K562 (cell line): ENCODE measurements at regions not wholly inside any gene's neighbourhood (a gene's known extent, or its start where the extent isn't known, plus 50 kb on each side); places are given as distances from the start of the nearest gene placed in this dataset.

Experiments used
- ATAC-seq: fragments of 200-7000 bp; cut with Tn5 transposase; 3 replicates; pipeline ENCODE4 v1.9.1; 2020; ENCODE audit warnings: moderate library complexity
- BruUV-seq: library from RNA; stranded (reverse); fragments of 400-500 nt; replicated peaks from 2 replicates; lab custom pipeline; 2021; lab: Mats Ljungman, UMichigan
- CTCF ChIA-PET: fragments of 300-600 bp; formaldehyde crosslinking; extraction: SDS; loops from one replicate; lab custom pipeline; 2021; ENCODE audit warnings: low intra/inter-chr PET ratio; lab: Yijun Ruan, JAX
- POLR2A ChIA-PET: fragments of 300-600, 350-650 bp; sonication (Branson Sonifier 250); formaldehyde crosslinking; extraction: SDS; loops from one replicate; lab custom pipeline; 2021; ENCODE audit warnings: antibody characterized with exemption, inconsistent platforms; lab: Yijun Ruan, JAX
- DNase-seq, 4 experiments: peaks; one replicate each; pipeline versions ENCODE4 v3.0.0 to v3.0.0-alpha.2; 2011 to 2018; ENCODE audit warnings: low spot score in 3 of 4, mixed read lengths in 3 of 4; ENCODE audit errors: extremely low read depth in 1 of 4
- FAIRE-seq: peaks from 2 replicates; lab custom pipeline; 2011; peaks lifted over from hg19 to GRCh38; lab: Jason Lieb, UNC
- H2AFZ ChIP-seq: 2 replicates; pipeline ENCODE4 v1.6.0; 2011; ENCODE audit warnings: low read depth, low read length, control low read depth, inconsistent platforms
- H3K27ac ChIP-seq: fragments of 200-600 bp; 3 replicates; pipeline ENCODE4 v1.8.0; 2011; ENCODE audit warnings: low read depth, mild to moderate bottlenecking, control low read depth, inconsistent platforms, low read length, moderate library complexity, mixed read lengths; ENCODE audit errors: extremely low read depth
- H3K27me3 ChIP-seq, 2 experiments: fragments of 300-600 bp in 1 of 2; 2 replicates in 1 of 2; 3 replicates in 1 of 2; pipeline versions ENCODE4 v1.6.0 to v1.8.0; 2011; ENCODE audit warnings: inconsistent platforms in 2 of 2, low read length in 2 of 2, mild to moderate bottlenecking in 1 of 2, mixed read lengths in 1 of 2, moderate library complexity in 1 of 2; ENCODE audit not compliant: control insufficient read depth in 2 of 2, insufficient read depth in 2 of 2
- H3K36me3 ChIP-seq: fragments of 300-600 bp; 3 replicates; pipeline ENCODE4 v1.8.0; 2011; ENCODE audit warnings: mild to moderate bottlenecking, low read length, inconsistent platforms; ENCODE audit not compliant: control insufficient read depth, insufficient read depth
- H3K4me1 ChIP-seq, 2 experiments: fragments of 200-600 bp in 1 of 2; replicated peaks in 1 of 2; 2 replicates in 1 of 2; 3 replicates in 1 of 2; pipeline versions ENCODE4 v1.5.1 to v1.8.0; 2011; ENCODE audit warnings: inconsistent platforms in 2 of 2, low read length in 2 of 2, mild to moderate bottlenecking in 1 of 2, mixed read lengths in 1 of 2, moderate library complexity in 1 of 2; ENCODE audit not compliant: control insufficient read depth in 2 of 2, insufficient read depth in 2 of 2
- H3K4me2 ChIP-seq: 2 replicates; pipeline ENCODE4 v1.6.1; 2011; ENCODE audit warnings: low read length, control low read depth, inconsistent platforms, mixed read lengths; ENCODE audit not compliant: insufficient read depth
- H3K4me3 ChIP-seq: fragments of 200-600 bp; sonication (generic), shearing (Covaris generic); 2 replicates; pipeline ENCODE4 v1.5.1; 2016; ENCODE audit warnings: control low read depth, inconsistent platforms
- H3K79me2 ChIP-seq: fragments of 200-600 bp; 3 replicates; pipeline ENCODE4 v1.8.0; 2011; ENCODE audit warnings: low read length, inconsistent platforms; ENCODE audit not compliant: control insufficient read depth, insufficient read depth
- H3K9ac ChIP-seq, 2 experiments: 2 replicates each; pipeline versions ENCODE4 v1.6.0 to v1.6.1; 2011; ENCODE audit warnings: low read depth in 2 of 2, low read length in 2 of 2, control low read depth in 1 of 2, inconsistent platforms in 1 of 2, mild to moderate bottlenecking in 1 of 2, mixed read lengths in 1 of 2; ENCODE audit not compliant: insufficient read depth in 1 of 2
- H3K9me1 ChIP-seq: one replicate; pipeline ENCODE4 v1.6.0; 2011; ENCODE audit warnings: inconsistent platforms, mild to moderate bottlenecking, low read length, moderate library complexity; ENCODE audit not compliant: control insufficient read depth, insufficient read depth
- H3K9me3 ChIP-seq: replicated peaks from 2 replicates; pipeline ENCODE4 v1.5.1; 2011; ENCODE audit warnings: low read depth, low read length, inconsistent platforms; ENCODE audit not compliant: control insufficient read depth, insufficient read depth
- H4K20me1 ChIP-seq: replicated peaks from 2 replicates; pipeline ENCODE4 v1.6.1; 2011; ENCODE audit warnings: low read length, inconsistent platforms, mixed read lengths; ENCODE audit not compliant: control insufficient read depth, insufficient read depth
- BDP1 ChIP-seq: IDR thresholded peaks from 3 replicates; pipeline ENCODE4 v1.6.1; 2011; ENCODE audit not compliant: insufficient read length, insufficient read depth
- CCAR2 ChIP-seq: fragments of 200-400 bp; formaldehyde crosslinking; IDR thresholded peaks from 2 replicates; pipeline ENCODE4 v1.6.1; 2017; ENCODE audit warnings: mild to moderate bottlenecking, low read depth, low read length
- ELF2 ChIP-seq: fragments of 250-450 bp; sonication (Bioruptor Pico); IDR thresholded peaks from 2 replicates; pipeline ENCODE4 v1.5.0; 2021; ENCODE audit warnings: mild to moderate bottlenecking
- EZH2 ChIP-seq: IDR thresholded peaks from 2 replicates; pipeline ENCODE4 v1.6.1; 2012; ENCODE audit warnings: low read depth, mild to moderate bottlenecking, inconsistent platforms, low read length, borderline replicate concordance
- FOS ChIP-seq: IDR thresholded peaks from 3 replicates; pipeline ENCODE4 v1.6.1; 2011; ENCODE audit not compliant: insufficient read length; ENCODE audit errors: extremely low read depth
- FUS ChIP-seq: fragments of 200-400 bp; formaldehyde crosslinking; optimal IDR thresholded peaks from 2 replicates; pipeline ENCODE3; 2017; ENCODE audit warnings: low read depth, low read length
- HLTF ChIP-seq: fragments of 450-650 bp; IDR thresholded peaks from 2 replicates; pipeline ENCODE4 v1.6.1; 2016
- IRF9 ChIP-seq: fragments of 450-650 bp; IDR thresholded peaks from 2 replicates; pipeline ENCODE4 v1.6.1; 2016; ENCODE audit warnings: missing biosample characterization, missing genetic modification characterization
- KDM4B ChIP-seq, 2 experiments: fragments of 450-650 bp in 1 of 2; sonication (generic) in 1 of 2; IDR thresholded peaks; 2 replicates each; pipeline ENCODE4 v1.6.1; 2016 to 2017; ENCODE audit warnings: borderline replicate concordance in 2 of 2, antibody characterized with exemption in 1 of 2, low read depth in 1 of 2, mild to moderate bottlenecking in 1 of 2
- NELFE ChIP-seq: IDR thresholded peaks from 2 replicates; pipeline ENCODE4 v1.6.1; 2011; ENCODE audit warnings: mild to moderate bottlenecking; ENCODE audit not compliant: insufficient read depth, insufficient read length
- SMARCA5 ChIP-seq: fragments of 450-650 bp; IDR thresholded peaks from 2 replicates; pipeline ENCODE4 v1.6.1; 2016
- TEAD2 ChIP-seq: fragments of 450-650 bp; IDR thresholded peaks from 2 replicates; pipeline ENCODE4 v1.6.1; 2016; ENCODE audit warnings: missing genetic modification characterization, control low read depth, missing compliant biosample characterization
- TOE1 ChIP-seq, 2 experiments: fragments of 450-650 bp in 1 of 2; sonication (generic) in 1 of 2; formaldehyde crosslinking in 1 of 2; IDR thresholded peaks; 2 replicates each; pipeline versions ENCODE4 v1.7.1 to v1.8.0; 2016 to 2022; ENCODE audit warnings: borderline replicate concordance in 2 of 2, mild to moderate bottlenecking in 2 of 2, antibody characterized with exemption in 1 of 2, inconsistent platforms in 1 of 2, low read depth in 1 of 2, missing genetic modification reagents in 1 of 2, moderate library complexity in 1 of 2
- ZNF174 ChIP-seq: fragments of 250-450 bp; sonication (Bioruptor Pico); IDR thresholded peaks from 2 replicates; pipeline ENCODE4 v1.4.0; 2020; ENCODE audit warnings: mild to moderate bottlenecking
- ZNF354B ChIP-seq: fragments of 250-450 bp; sonication (Bioruptor Pico); IDR thresholded peaks from 2 replicates; pipeline ENCODE4 v1.4.0; 2020
- ZSCAN29 ChIP-seq: fragments of 450-650 bp; IDR thresholded peaks from 2 replicates; pipeline ENCODE4 v1.6.1; 2017
- WGBS: fragments of 100-300 bp; shearing (Covaris generic); methylation state at CpG from one replicate; pipeline ENCODE4 v1.1.6; 2016; ENCODE audit warnings: low coverage, mixed read lengths; ENCODE audit not compliant: insufficient coverage; ENCODE audit errors: missing lambda C conversion rate; 5-methylcytosine and 5-hydroxymethylcytosine counted together
- in situ Hi-C: fragments of 300-500 bp; cut with MboI; formaldehyde crosslinking; loops from 4 replicates; pipeline ENCODE4 v1.15.0; 2018; ENCODE audit warnings: inconsistent platforms, mixed read lengths
- intact Hi-C: fragments of 100-400 bp; cut with micrococcal nuclease; formaldehyde crosslinking; loops from 2 replicates; pipeline ENCODE4 v1.14.2; 2022
- TF ChIP-seq, protein P1 (sequence below): fragments of 450-650 bp; IDR thresholded peaks from 2 replicates; pipeline ENCODE4 v1.6.1; 2018; ENCODE audit warnings: mild to moderate bottlenecking, low read depth; ENCODE audit not compliant: partially characterized antibody

GRCh38 chr7:41167836-41168235, 535.1 kb downstream of the INHBA start:
- Histone ChIP-seq H3K27me3 (no peaks in the 10 kb centered on the region), H3K4me3 (no peak overlapping the region), H3K4me1 (no peaks in the 10 kb centered on the region), H3K79me2 (no peaks in the 10 kb centered on the region), H3K4me2 (no peak overlapping the region), H3K9ac (no peak overlapping the region), H3K27ac (no peak overlapping the region), H2AFZ (no peak overlapping the region), H3K36me3 (no peaks in the 10 kb centered on the region), H3K9me3 (peaks cover 2% of the 10 kb centered on the region; the same call in 1 of the 2 replicates), H4K20me1 (no peaks in the 10 kb centered on the region), H3K9me1 (no peaks in the 10 kb centered on the region)
- no peak for ATAC-seq
- WGBS = 0% methylated on average over 2 of the region's 2 CpGs
- TF ChIP-seq SMARCA5 (no peak), FOS (no peak)
- in situ Hi-C loops (no loop called here), intact Hi-C loops (no loop called here)
- ChIA-PET POLR2A (no interaction called here), CTCF (no interaction called here)
- no peak for DNase-seq
- no peak for FAIRE-seq
- BruUV-seq = no TSS peak

GRCh38 chr7:41164440-41164839, 538.5 kb downstream of the INHBA start:
- Histone ChIP-seq H4K20me1 (no peaks in the 10 kb centered on the region), H3K27ac (no peak overlapping the region), H3K27me3 (no peaks in the 10 kb centered on the region), H3K4me1 (no peaks in the 10 kb centered on the region), H3K4me3 (no peak overlapping the region), H3K36me3 (no peaks in the 10 kb centered on the region), H3K79me2 (no peaks in the 10 kb centered on the region), H3K9me3 (peaks cover 2% of the 10 kb centered on the region; the same call in 1 of the 2 replicates), H2AFZ (no peak overlapping the region), H3K9me1 (no peaks in the 10 kb centered on the region), H3K4me2 (no peak overlapping the region), H3K9ac (no peak overlapping the region)
- ATAC-seq (no peak), DNase-seq (no peak), FAIRE-seq (no peak)
- in situ Hi-C loops (no loop called here), intact Hi-C loops (no loop called here)
- WGBS = 13% methylated on average over 2 of the region's 2 CpGs
- POLR2A ChIA-PET = no interaction called here
- no TSS peak for BruUV-seq
- CTCF ChIA-PET = no interaction called here
- TF ChIP-seq CCAR2 (no peak), TEAD2 (tag) (no peak), ZSCAN29 (no peak), ELF2 (CRISPR knock-in tag) (no peak), ZNF174 (no peak), TOE1 (IDR thresholded peaks at IDR 0.05; ENCODE audit: borderline replicate concordance) (no peak), TOE1 (CRISPR knock-in tag; IDR thresholded peaks at IDR 0.05; ENCODE audit: borderline replicate concordance, low read depth) (no peak), ZNF354B (CRISPR knock-in tag) (no peak), IRF9 (no peak), HLTF (no peak), EZH2 (no peak), BDP1 (no peak), NELFE (no peak), KDM4B (IDR thresholded peaks at IDR 0.05; ENCODE audit: borderline replicate concordance in 2 of 2, low read depth in 1 of 2) (no peak), FUS (no peak)
- TF ChIP-seq, protein P1, sequence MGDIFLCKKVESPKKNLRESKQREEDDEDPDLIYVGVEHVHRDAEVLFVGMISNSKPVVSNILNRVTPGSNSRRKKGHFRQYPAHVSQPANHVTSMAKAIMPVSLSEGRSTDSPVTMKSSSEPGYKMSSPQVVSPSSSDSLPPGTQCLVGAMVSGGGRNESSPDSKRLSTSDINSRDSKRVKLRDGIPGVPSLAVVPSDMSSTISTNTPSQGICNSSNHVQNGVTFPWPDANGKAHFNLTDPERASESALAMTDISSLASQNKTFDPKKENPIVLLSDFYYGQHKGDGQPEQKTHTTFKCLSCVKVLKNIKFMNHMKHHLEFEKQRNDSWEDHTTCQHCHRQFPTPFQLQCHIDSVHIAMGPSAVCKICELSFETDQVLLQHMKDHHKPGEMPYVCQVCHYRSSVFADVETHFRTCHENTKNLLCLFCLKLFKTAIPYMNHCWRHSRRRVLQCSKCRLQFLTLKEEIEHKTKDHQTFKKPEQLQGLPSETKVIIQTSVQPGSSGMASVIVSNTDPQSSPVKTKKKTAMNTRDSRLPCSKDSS = no peak
